K562 (cell line): ENCODE measurements at regions not wholly inside any gene's neighbourhood (a gene's known extent, or its start where the extent isn't known, plus 50 kb on each side); places are given as distances from the start of the nearest gene placed in this dataset.

ENCODE experiments used
- ATAC-seq: fragments of 200-7000 bp; cut with Tn5 transposase; 3 replicates; pipeline ENCODE4 v1.9.1; 2020; ENCODE audit warnings: moderate library complexity
- BruUV-seq: library from RNA; stranded (reverse); fragments of 400-500 nt; replicated peaks from 2 replicates; lab custom pipeline; 2021; lab: Mats Ljungman, UMichigan
- CTCF ChIA-PET: fragments of 300-600 bp; formaldehyde crosslinking; extraction: SDS; loops from one replicate; lab custom pipeline; 2021; ENCODE audit warnings: low intra/inter-chr PET ratio; lab: Yijun Ruan, JAX
- POLR2A ChIA-PET: fragments of 300-600, 350-650 bp; sonication (Branson Sonifier 250); formaldehyde crosslinking; extraction: SDS; loops from one replicate; lab custom pipeline; 2021; ENCODE audit warnings: antibody characterized with exemption, inconsistent platforms; lab: Yijun Ruan, JAX
- DNase-seq, 4 experiments: peaks; one replicate each; pipeline versions ENCODE4 v3.0.0 to v3.0.0-alpha.2; 2011 to 2018; ENCODE audit warnings: low spot score in 3 of 4, mixed read lengths in 3 of 4; ENCODE audit errors: extremely low read depth in 1 of 4
- FAIRE-seq: peaks from 2 replicates; lab custom pipeline; 2011; peaks lifted over from hg19 to GRCh38; lab: Jason Lieb, UNC
- H2AFZ ChIP-seq: 2 replicates; pipeline ENCODE4 v1.6.0; 2011; ENCODE audit warnings: low read depth, low read length, control low read depth, inconsistent platforms
- H3K27ac ChIP-seq: fragments of 200-600 bp; 3 replicates; pipeline ENCODE4 v1.8.0; 2011; ENCODE audit warnings: low read depth, mild to moderate bottlenecking, control low read depth, inconsistent platforms, low read length, moderate library complexity, mixed read lengths; ENCODE audit errors: extremely low read depth
- H3K27me3 ChIP-seq, 2 experiments: fragments of 300-600 bp in 1 of 2; 2 replicates in 1 of 2; 3 replicates in 1 of 2; pipeline versions ENCODE4 v1.6.0 to v1.8.0; 2011; ENCODE audit warnings: inconsistent platforms in 2 of 2, low read length in 2 of 2, mild to moderate bottlenecking in 1 of 2, mixed read lengths in 1 of 2, moderate library complexity in 1 of 2; ENCODE audit not compliant: control insufficient read depth in 2 of 2, insufficient read depth in 2 of 2
- H3K36me3 ChIP-seq: fragments of 300-600 bp; 3 replicates; pipeline ENCODE4 v1.8.0; 2011; ENCODE audit warnings: mild to moderate bottlenecking, low read length, inconsistent platforms; ENCODE audit not compliant: control insufficient read depth, insufficient read depth
- H3K4me1 ChIP-seq, 2 experiments: fragments of 200-600 bp in 1 of 2; replicated peaks in 1 of 2; 2 replicates in 1 of 2; 3 replicates in 1 of 2; pipeline versions ENCODE4 v1.5.1 to v1.8.0; 2011; ENCODE audit warnings: inconsistent platforms in 2 of 2, low read length in 2 of 2, mild to moderate bottlenecking in 1 of 2, mixed read lengths in 1 of 2, moderate library complexity in 1 of 2; ENCODE audit not compliant: control insufficient read depth in 2 of 2, insufficient read depth in 2 of 2
- H3K4me2 ChIP-seq: 2 replicates; pipeline ENCODE4 v1.6.1; 2011; ENCODE audit warnings: low read length, control low read depth, inconsistent platforms, mixed read lengths; ENCODE audit not compliant: insufficient read depth
- H3K4me3 ChIP-seq: fragments of 200-600 bp; sonication (generic), shearing (Covaris generic); 2 replicates; pipeline ENCODE4 v1.5.1; 2016; ENCODE audit warnings: control low read depth, inconsistent platforms
- H3K79me2 ChIP-seq: fragments of 200-600 bp; 3 replicates; pipeline ENCODE4 v1.8.0; 2011; ENCODE audit warnings: low read length, inconsistent platforms; ENCODE audit not compliant: control insufficient read depth, insufficient read depth
- H3K9ac ChIP-seq, 2 experiments: 2 replicates each; pipeline versions ENCODE4 v1.6.0 to v1.6.1; 2011; ENCODE audit warnings: low read depth in 2 of 2, low read length in 2 of 2, control low read depth in 1 of 2, inconsistent platforms in 1 of 2, mild to moderate bottlenecking in 1 of 2, mixed read lengths in 1 of 2; ENCODE audit not compliant: insufficient read depth in 1 of 2
- H3K9me1 ChIP-seq: one replicate; pipeline ENCODE4 v1.6.0; 2011; ENCODE audit warnings: inconsistent platforms, mild to moderate bottlenecking, low read length, moderate library complexity; ENCODE audit not compliant: control insufficient read depth, insufficient read depth
- H3K9me3 ChIP-seq: replicated peaks from 2 replicates; pipeline ENCODE4 v1.5.1; 2011; ENCODE audit warnings: low read depth, low read length, inconsistent platforms; ENCODE audit not compliant: control insufficient read depth, insufficient read depth
- H4K20me1 ChIP-seq: replicated peaks from 2 replicates; pipeline ENCODE4 v1.6.1; 2011; ENCODE audit warnings: low read length, inconsistent platforms, mixed read lengths; ENCODE audit not compliant: control insufficient read depth, insufficient read depth
- CHD1 ChIP-seq: fragments of 200-600 bp; sonication (generic); IDR thresholded peaks from one replicate; pipeline ENCODE4 v1.6.1; 2012; ENCODE audit warnings: mild to moderate bottlenecking, moderate library complexity, low read length, inconsistent platforms
- CREM ChIP-seq: IDR thresholded peaks from 2 replicates; pipeline ENCODE4 v1.6.1; 2014; ENCODE audit warnings: antibody characterized with exemption, low read depth
- HMGXB4 ChIP-seq: sonication (generic); formaldehyde crosslinking; IDR thresholded peaks from 2 replicates; pipeline ENCODE4 v1.8.1; 2023; ENCODE audit warnings: mild to moderate bottlenecking, missing genetic modification reagents
- NELFE ChIP-seq: IDR thresholded peaks from 2 replicates; pipeline ENCODE4 v1.6.1; 2011; ENCODE audit warnings: mild to moderate bottlenecking; ENCODE audit not compliant: insufficient read depth, insufficient read length
- PHB ChIP-seq: fragments of 250-450 bp; sonication (Bioruptor Pico); IDR thresholded peaks from 2 replicates; pipeline ENCODE4 v1.5.0; 2021
- RB1 ChIP-seq: fragments of 450-650 bp; IDR thresholded peaks from 2 replicates; pipeline ENCODE4 v1.6.1; 2017; ENCODE audit warnings: low read depth, mild to moderate bottlenecking
- RBM15 ChIP-seq: fragments of 200-400 bp; formaldehyde crosslinking; IDR thresholded peaks from 2 replicates; pipeline ENCODE4 v1.6.1; 2018; ENCODE audit warnings: mild to moderate bottlenecking, low read length, moderate library complexity; ENCODE audit not compliant: insufficient read depth
- RBM22 ChIP-seq: fragments of 200-400 bp; formaldehyde crosslinking; IDR thresholded peaks from 2 replicates; pipeline ENCODE4 v1.6.1; 2018; ENCODE audit warnings: low read length, low read depth; ENCODE audit not compliant: poor library complexity, severe bottlenecking
- RERE ChIP-seq: sonication (generic); formaldehyde crosslinking; IDR thresholded peaks from 2 replicates; pipeline ENCODE4 v1.8.0; 2023; ENCODE audit warnings: missing genetic modification reagents, mild to moderate bottlenecking, borderline replicate concordance
- SRSF1 ChIP-seq: fragments of 200-400 bp; formaldehyde crosslinking; IDR thresholded peaks from 2 replicates; pipeline ENCODE4 v1.6.1; 2017; ENCODE audit warnings: mild to moderate bottlenecking, low read depth, low read length, moderate library complexity
- THAP12 ChIP-seq: fragments of 250-450 bp; sonication (Bioruptor Pico); IDR thresholded peaks from 2 replicates; pipeline ENCODE4 v1.9.0; 2021; ENCODE audit warnings: mild to moderate bottlenecking, inconsistent platforms
- XRCC4 ChIP-seq: IDR thresholded peaks from one replicate; pipeline ENCODE4 v1.6.1; 2011; ENCODE audit not compliant: insufficient read depth, insufficient read length; ENCODE audit errors: extremely low read depth
- WGBS: fragments of 100-300 bp; shearing (Covaris generic); methylation state at CpG from one replicate; pipeline ENCODE4 v1.1.6; 2016; ENCODE audit warnings: low coverage, mixed read lengths; ENCODE audit not compliant: insufficient coverage; ENCODE audit errors: missing lambda C conversion rate; 5-methylcytosine and 5-hydroxymethylcytosine counted together
- in situ Hi-C: fragments of 300-500 bp; cut with MboI; formaldehyde crosslinking; loops from 4 replicates; pipeline ENCODE4 v1.15.0; 2018; ENCODE audit warnings: inconsistent platforms, mixed read lengths
- intact Hi-C: fragments of 100-400 bp; cut with micrococcal nuclease; formaldehyde crosslinking; loops from 2 replicates; pipeline ENCODE4 v1.14.2; 2022

GRCh38 chr4:35228313-35228712, 1016.0 kb downstream of the ARAP2 start:
- no peak overlapping the region for H2AFZ ChIP-seq
- 6% methylated on average over 1 of the region's 1 CpG for WGBS
- no peaks in the 10 kb centered on the region for H3K4me1 ChIP-seq
- H3K27ac ChIP-seq, result no peak overlapping the region
- no TSS peak for BruUV-seq
- intact Hi-C loops, result no loop called here
- H3K27me3 ChIP-seq, result no peaks in the 10 kb centered on the region
- in situ Hi-C loops, result no loop called here
- no peak overlapping the region for H3K9ac ChIP-seq
- H3K79me2 ChIP-seq, result no peaks in the 10 kb centered on the region
- H3K9me3 ChIP-seq, result no peaks in the 10 kb centered on the region
- no peaks in the 10 kb centered on the region for H4K20me1 ChIP-seq
- POLR2A ChIA-PET, result no interaction called here
- H3K36me3 ChIP-seq, result no peaks in the 10 kb centered on the region
- DNase-seq, result no peak
- no peak overlapping the region for H3K4me2 ChIP-seq
- FAIRE-seq, result no peak
- CTCF ChIA-PET, result no interaction called here
- no peak for ATAC-seq
- no peaks in the 10 kb centered on the region for H3K9me1 ChIP-seq
- no peak overlapping the region for H3K4me3 ChIP-seq
- TF ChIP-seq SRSF1 (no peak), THAP12 (CRISPR knock-in tag) (no peak), RBM15 (no peak), PHB (CRISPR knock-in tag) (no peak), RB1 (no peak), CHD1 (no peak), RBM22 (no peak), CREM (no peak), RERE (no peak), XRCC4 (no peak), HMGXB4 (no peak), NELFE (no peak)
